KOPT-K1 (cell line): ENCODE measurements at regions not wholly inside any gene's neighbourhood (a gene's known extent, or its start where the extent isn't known, plus 50 kb on each side); places are given as distances from the start of the nearest gene placed in this dataset.

Experiments used
- H3K27ac ChIP-seq: fragments of 200-600 bp; sonication (generic); 2 replicates; pipeline ENCODE4 v1.5.1; 2016; ENCODE audit warnings: antibody characterized with exemption, mild to moderate bottlenecking, low read depth, low read length; ENCODE audit not compliant: poor library complexity, severe bottlenecking
- H3K36me3 ChIP-seq: fragments of 200-600 bp; sonication (generic); 2 replicates; pipeline ENCODE4 v1.5.1; 2017; ENCODE audit warnings: antibody characterized with exemption, mild to moderate bottlenecking, low read length, moderate library complexity; ENCODE audit not compliant: insufficient read depth
- H3K9me3 ChIP-seq: fragments of 200-600 bp; sonication (generic); 2 replicates; pipeline ENCODE4 v1.5.1; 2017; ENCODE audit warnings: antibody characterized with exemption, low read length, mild to moderate bottlenecking; ENCODE audit not compliant: insufficient read depth, poor library complexity, severe bottlenecking

DNA sequence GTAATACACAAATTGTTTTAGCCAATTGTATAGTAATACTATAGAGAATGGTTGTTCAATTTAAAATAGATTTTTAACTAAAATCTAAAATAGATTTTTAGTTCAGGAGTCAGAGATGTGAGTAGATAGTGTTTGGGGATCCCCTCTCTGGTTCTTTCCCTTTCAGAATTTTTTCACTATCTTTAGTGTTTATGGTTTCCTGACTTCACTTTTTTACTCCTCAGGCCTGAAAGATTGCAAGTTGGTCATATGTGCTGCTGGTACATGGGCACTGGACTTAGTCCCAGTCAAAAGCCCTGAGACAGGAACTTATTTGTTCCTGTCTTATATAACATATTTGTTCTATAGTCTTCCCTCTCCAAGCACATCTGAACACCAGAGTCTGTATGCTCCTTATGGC is 96.8 kb upstream of the ATP1B1 start:
- H3K27ac ChIP-seq: no peak overlapping the region
- H3K36me3 ChIP-seq: no peaks in the 10 kb centered on the region
- no peaks in the 10 kb centered on the region for H3K9me3 ChIP-seq

DNA sequence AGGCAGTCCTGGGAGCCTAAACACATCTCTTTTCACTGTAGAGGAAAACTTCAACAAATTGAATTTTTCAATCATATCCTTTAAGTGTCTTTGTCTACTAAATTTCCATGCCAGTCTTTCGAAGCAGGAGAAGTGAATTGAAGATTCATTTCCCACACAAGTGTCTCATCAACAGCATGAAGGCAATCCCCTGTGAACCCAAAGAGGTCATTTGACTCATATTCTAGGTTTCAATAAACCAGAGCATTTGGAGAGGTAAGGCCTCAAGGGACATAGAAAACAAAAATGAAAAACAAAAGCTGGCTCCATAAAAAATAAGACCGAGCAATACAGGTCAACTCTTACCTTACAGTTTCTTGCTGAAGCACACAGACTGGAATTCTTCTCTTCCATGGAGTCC is 94.1 kb upstream of the ATP1B1 start:
- Histone ChIP-seq H3K36me3 (no peaks in the 10 kb centered on the region), H3K27ac (no peak overlapping the region), H3K9me3 (no peaks in the 10 kb centered on the region)

DNA sequence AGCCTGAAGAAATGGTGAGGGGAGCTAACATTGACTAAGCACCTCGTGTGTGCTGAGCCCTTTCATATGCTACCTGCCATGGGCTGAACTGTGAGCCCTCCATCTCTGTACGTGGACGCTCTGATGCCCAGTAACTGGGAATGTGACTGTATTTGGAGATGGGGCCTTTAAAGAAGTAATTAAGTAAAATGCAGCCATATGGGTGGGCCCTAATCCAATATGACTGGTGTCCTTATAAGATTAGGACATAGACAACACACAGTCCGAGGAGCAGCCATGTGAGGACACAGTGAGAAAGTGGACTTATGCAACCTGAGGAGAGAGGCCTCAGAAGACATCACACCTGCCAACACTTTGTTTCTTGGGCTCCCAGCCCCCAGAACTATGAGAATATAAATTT is 92.7 kb upstream of the ATP1B1 start:
- Histone ChIP-seq H3K27ac (no peak overlapping the region), H3K36me3 (no peaks in the 10 kb centered on the region), H3K9me3 (no peaks in the 10 kb centered on the region)

DNA sequence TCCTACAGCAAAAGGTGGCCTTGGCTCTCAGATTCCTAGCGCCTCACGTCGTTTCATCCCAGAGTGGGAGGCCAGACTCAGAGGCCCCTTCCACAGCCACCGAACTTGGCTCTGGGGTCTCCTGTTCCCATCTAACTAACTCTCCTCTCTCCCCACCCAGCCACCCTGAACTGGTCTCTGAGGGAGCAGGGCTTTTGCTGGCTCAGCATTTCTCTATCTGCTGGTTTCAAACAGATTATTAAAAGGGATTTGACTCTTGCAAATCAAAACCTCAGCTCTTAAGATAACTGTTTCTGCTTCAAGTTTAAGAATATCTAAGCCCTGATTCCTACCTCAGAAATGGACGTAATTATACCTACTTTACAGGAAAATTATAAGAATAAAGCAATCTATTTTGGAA is 91.0 kb upstream of the ATP1B1 start:
- Histone ChIP-seq H3K27ac (no peak overlapping the region), H3K36me3 (no peaks in the 10 kb centered on the region), H3K9me3 (no peaks in the 10 kb centered on the region)

DNA sequence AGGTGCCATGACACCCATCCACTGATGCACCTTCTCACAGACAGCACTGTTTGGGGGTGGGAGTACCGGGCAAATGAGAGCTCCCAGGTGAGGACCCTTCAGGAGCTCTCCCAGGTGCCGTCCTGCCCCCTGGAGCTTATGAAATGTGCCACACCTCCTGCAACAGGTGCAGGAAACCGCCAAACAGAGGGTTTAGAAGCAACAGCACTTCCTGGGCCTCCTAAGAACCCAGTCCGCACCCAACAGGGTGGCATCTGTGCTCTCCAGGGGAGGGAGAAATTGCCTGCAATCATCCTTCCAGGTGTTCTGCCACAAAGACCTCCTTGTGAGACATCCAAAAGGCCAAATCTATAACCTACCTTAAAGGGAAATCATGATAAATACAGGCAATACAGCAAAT is 87.7 kb upstream of the ATP1B1 start:
- Histone ChIP-seq H3K36me3 (no peaks in the 10 kb centered on the region), H3K9me3 (no peaks in the 10 kb centered on the region), H3K27ac (no peak overlapping the region)

DNA sequence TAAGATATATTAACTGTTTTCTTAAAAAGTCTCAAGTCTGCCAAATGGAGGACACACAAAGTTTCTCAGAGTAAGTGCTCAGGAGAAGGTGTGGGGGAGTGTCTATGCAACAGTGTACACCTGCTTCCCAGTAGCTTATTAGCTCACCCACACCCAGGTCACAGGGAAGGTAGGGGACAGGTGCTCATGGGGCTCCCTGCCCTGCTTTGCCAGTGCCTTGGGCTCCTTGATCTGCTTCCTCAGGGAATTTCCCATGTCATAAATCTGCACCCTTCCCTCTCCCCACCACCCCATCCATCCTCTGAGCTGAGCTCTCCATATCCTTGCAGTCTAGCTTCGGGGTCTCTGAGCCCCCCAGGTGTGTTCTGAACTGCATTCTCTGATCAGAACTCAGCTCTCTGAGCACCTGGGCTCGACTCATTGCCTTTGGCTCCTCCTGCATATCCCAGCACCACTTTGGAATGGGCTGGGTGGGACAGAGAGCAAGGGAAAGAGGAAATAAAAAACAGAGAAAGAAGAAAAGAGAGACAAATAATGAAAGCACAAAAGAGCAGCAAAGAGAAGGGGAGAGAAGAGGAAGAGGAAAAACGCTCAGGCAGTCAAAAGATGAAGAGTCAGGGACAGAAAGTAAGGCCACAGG is 87.0 kb upstream of the ATP1B1 start:
- Histone ChIP-seq H3K9me3 (no peaks in the 10 kb centered on the region), H3K36me3 (no peaks in the 10 kb centered on the region), H3K27ac (no peak overlapping the region)

DNA sequence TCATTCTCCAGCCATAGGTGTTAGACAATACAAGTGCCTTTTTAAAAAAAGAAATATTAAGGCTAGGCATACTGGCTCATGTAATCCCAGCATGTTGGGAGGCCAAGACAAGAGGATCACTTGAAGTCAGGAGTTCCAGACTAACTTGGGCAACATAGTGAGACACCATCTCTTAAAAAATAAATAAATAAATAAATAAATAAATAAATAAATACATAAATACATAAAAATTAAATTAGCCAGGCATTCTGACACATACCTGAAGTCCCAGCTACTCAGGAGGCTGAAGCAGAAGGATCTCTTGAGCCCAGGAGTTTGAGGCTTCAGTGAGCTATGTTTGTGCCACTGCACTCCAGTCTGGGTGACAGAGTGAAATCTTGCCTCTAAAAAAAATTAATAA is 85.8 kb upstream of the ATP1B1 start:
- Histone ChIP-seq H3K36me3 (no peaks in the 10 kb centered on the region), H3K9me3 (no peaks in the 10 kb centered on the region)

DNA sequence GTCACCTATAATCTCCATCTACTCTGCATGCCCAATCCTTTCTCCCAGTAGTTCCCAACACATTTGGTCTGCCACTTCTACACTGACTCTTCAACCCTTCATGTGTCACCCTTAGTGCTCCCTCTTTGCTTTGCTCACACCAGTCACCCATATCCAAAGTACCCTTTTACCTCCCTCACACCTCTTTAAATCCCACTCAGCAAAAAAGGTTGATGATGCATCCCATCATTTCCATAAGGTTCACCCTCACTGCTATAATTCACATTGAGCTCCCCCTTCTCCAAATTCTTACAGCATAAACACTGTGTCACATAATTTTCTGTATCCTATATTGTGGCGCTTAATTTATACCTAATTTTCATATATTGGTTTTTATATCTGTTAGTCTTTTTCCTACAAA is 83.8 kb upstream of the ATP1B1 start:
- H3K27ac ChIP-seq: no peak overlapping the region
- H3K9me3 ChIP-seq: no peaks in the 10 kb centered on the region

More for the DNA sequence above, 85.8 kb upstream of the ATP1B1 start:
- H3K27ac ChIP-seq: no peak overlapping the region

DNA sequence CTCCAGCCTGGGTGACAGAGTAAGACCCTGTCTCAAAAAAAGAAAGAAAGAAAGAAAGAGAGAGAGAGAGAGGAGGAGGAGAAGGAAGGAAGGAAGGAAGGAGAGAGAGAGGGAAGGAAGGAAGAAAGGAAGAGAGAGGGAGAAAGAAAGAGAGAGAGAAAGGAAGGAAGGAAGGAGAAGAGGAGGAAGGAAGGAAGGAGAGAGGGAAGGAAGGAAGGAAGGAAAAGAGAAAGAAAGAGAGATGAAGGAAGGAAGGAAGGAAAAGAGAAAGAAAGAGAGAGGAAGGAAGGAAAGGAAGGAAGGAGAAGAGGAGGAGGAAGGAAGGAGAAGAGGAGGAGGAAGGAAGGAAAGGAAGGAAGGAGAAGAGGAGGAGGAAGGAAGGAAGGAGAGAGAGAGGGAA is 82.2 kb upstream of the ATP1B1 start:
- Histone ChIP-seq H3K9me3 (no peaks in the 10 kb centered on the region), H3K36me3 (no peaks in the 10 kb centered on the region)

More for the DNA sequence above, 83.8 kb upstream of the ATP1B1 start:
- H3K36me3 ChIP-seq: no peaks in the 10 kb centered on the region

DNA sequence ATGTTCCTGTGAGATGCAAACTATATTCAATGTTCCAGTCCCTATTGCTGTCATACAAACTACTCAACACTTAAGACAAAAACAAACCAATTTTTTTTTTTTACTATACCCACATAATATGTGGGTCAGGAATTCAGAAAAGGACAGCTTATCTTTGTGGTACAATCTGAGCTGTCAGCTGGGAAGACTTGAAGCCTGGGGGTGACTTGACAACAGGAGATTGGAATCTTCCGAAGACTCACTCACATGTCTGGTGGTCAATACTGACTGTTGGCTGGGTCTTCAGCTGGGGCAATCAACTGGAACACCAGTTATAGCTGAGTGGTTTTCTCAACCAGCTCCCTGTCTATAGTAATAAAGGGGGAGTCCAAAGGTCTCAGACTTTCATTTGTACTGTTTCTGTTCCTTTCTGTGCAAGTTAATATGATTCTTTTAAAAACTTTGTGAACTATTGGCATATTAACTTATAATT is 81.7 kb upstream of the ATP1B1 start:
- no peaks in the 10 kb centered on the region for H3K9me3 ChIP-seq
- no peaks in the 10 kb centered on the region for H3K36me3 ChIP-seq
- no peak overlapping the region for H3K27ac ChIP-seq

More for the DNA sequence above, 82.2 kb upstream of the ATP1B1 start:
- H3K27ac ChIP-seq: no peak overlapping the region

DNA sequence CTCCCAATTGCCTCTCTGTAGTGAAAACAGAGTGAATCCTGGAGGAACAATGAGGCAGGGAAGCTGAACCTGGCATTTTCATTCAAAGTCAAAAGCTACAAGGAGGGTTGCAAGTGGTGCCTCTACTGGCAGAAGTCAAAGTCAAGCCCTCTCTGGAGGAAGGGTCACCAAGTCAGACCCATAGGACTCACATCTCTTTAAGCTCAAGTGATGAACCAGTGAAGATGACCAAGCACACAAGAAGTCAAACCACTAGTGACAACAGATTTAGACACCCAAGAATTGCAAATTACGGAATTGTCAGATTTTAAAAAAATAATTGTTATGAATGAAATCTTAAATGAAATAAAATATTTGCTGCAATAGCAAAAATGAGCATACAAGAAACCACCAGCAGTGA is 81.1 kb upstream of the ATP1B1 start:
- H3K9me3 ChIP-seq: no peaks in the 10 kb centered on the region
- no peak overlapping the region for H3K27ac ChIP-seq
- no peaks in the 10 kb centered on the region for H3K36me3 ChIP-seq

DNA sequence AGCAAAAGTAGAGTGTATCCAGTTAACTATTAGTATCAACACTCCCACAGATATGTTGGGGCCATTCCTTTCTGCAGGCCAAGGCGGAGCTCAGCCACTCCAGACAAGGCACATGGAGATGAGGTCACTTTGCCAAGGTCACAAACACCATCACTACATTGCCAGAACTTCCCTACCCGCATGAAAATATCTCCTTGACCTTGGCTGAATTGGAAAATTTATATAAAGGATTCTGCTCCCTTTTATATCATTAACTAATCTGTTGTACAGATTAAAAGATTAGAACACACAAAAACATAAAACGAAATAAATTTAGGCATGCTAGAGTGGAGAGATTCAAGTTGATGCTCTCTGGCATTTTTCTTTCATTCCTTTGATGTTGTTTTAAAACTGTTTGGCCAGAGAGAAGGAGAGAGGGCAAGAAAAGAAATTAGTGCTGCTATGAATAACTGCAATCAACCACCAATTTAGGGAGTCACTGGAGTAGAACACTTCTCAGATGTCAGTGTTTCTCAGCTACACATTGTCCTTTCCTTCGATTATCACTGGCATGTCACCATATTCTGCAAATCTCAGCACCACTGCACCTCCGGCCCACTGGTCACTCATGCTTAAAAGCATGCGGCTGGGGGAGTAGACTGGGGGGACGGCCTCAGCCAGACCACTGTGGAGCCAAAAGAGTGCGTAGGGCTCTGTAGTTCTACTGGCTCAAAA is 78.7 kb upstream of the ATP1B1 start:
- H3K27ac ChIP-seq: no peak overlapping the region
- H3K36me3 ChIP-seq: no peaks in the 10 kb centered on the region
- H3K9me3 ChIP-seq: no peaks in the 10 kb centered on the region

DNA sequence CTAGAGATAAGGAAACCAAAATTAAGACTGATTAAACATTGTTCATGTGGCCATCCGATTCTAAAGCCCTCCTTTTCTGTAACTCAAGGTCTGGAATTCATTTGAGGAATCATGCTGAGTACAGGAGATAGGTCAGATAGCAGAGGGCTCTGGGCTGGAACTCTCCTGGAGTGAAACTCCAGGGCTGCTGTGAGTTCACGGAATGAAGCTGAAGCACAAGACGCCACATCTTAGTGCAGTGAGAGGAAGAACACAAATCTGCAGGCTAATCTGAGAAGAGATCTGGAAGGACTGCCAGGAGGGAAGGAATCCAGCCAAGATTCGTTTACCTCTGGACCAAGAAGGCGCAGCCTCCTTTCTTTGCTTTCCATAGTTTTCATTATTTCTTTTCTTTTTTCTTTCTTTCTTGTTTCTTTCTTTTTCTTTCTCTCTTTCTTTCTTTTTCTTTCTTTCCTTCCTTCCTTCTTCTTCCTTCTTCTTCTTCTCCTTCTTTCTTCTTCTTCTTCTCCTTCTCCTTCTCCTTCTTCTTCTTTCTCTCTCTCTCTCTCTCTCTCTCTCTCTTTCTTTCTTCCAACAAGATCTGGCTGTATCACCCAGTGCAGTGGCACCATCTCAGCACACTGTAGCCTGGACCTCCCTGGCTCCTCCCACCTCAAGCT is 74.8 kb upstream of the ATP1B1 start:
- H3K36me3 ChIP-seq: no peaks in the 10 kb centered on the region
- H3K27ac ChIP-seq: no peak overlapping the region
- H3K9me3 ChIP-seq: peaks cover 8% of the 10 kb centered on the region

DNA sequence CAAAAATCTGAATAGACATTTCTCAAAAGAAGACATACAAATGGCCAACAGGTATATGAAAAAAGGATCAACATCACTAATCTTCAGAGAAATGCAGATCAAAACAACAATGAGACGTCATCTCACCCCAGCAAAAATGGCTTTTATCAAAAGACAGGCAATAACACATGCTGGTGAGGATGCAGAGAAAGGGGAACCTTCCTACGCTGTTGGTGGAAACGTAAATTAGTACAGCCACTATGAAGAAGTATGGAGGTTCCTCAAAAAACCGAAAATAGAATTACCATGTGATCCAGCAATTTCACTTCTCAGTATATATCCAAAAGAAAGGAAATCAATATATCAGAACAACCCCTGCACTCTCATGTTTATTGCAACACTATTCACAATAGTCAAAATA is 65.1 kb upstream of the ATP1B1 start:
- Histone ChIP-seq H3K27ac (no peak overlapping the region), H3K36me3 (no peaks in the 10 kb centered on the region), H3K9me3 (peaks cover 4% of the 10 kb centered on the region)

DNA sequence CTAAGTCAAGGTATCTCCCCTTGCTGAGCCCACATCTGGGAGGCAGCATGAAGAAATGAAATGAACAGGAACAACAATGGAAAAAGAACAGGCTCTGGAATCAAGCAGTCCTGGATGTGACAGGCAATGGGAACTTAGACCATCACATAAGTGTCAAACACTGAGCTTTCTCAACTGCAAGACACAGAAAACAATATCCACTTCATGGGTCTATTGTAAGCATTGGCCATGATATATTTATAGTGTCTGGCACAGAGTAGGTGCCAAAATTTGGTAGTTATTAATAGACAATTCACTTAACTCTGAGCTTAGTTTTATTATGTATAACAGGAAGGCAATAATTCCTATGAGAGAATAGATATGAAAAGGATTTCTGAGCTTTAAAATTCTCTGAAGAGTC is 64.1 kb upstream of the ATP1B1 start:
- Histone ChIP-seq H3K27ac (no peak overlapping the region), H3K36me3 (no peaks in the 10 kb centered on the region), H3K9me3 (no peaks in the 10 kb centered on the region)
